Mesodermal cell (in vitro differentiated cells): ENCODE measurements at regions not wholly inside any gene's neighbourhood (a gene's known extent, or its start where the extent isn't known, plus 50 kb on each side); places are given as distances from the start of the nearest gene placed in this dataset.

Experiments
- H3K27ac ChIP-seq: 2 replicates; pipeline ENCODE4 v1.7.0; 2013; ENCODE audit warnings: mild to moderate bottlenecking, low read depth, low read length, moderate library complexity; ENCODE audit not compliant: severe bottlenecking
- H3K36me3 ChIP-seq: 2 replicates; pipeline ENCODE4 v1.7.1; 2013; ENCODE audit warnings: mild to moderate bottlenecking, low read length, moderate library complexity; ENCODE audit not compliant: control insufficient read depth, insufficient read depth
- H3K4me1 ChIP-seq: one replicate; pipeline ENCODE4 v1.7.1; 2013; ENCODE audit warnings: mild to moderate bottlenecking, low read length; ENCODE audit not compliant: insufficient read depth, control insufficient read depth, poor library complexity, severe bottlenecking
- H3K4me3 ChIP-seq: 2 replicates; pipeline ENCODE4 v1.7.0; 2013; ENCODE audit warnings: low read length, control low read depth, mild to moderate bottlenecking; ENCODE audit not compliant: insufficient read depth, poor library complexity, severe bottlenecking; ENCODE audit errors: extremely low read depth
- H3K9me3 ChIP-seq: 2 replicates; pipeline ENCODE4 v1.7.1; 2013; ENCODE audit warnings: mild to moderate bottlenecking, low read length, moderate library complexity; ENCODE audit not compliant: control insufficient read depth
- WGBS, 2 experiments: methylation state at CpG; one replicate each; pipeline ENCODE4 v1.1.5; 2013; ENCODE audit warnings: missing lambda C conversion rate in 2 of 2; ENCODE audit not compliant: insufficient coverage in 2 of 2; 5-methylcytosine and 5-hydroxymethylcytosine counted together

- Histone ChIP-seq H3K4me3 (no peak overlapping the region), H3K27ac (no peak overlapping the region), H3K36me3 (no peaks in the 10 kb centered on the region), H3K9me3 (peaks cover 15% of the 10 kb centered on the region), H3K4me1 (no peaks in the 10 kb centered on the region)
- WGBS, 2 experiments, result 100% methylated on average over 1 of the region's 1 CpG; no CpG with 5 or more reads in 1 of the 2 experiments
Observed at GRCh38 chr10:111338035-111338434, 261.2 kb downstream of the ADRA2A start.

- Histone ChIP-seq H3K4me3 (no peak overlapping the region), H3K9me3 (peaks cover 10% of the 10 kb centered on the region), H3K4me1 (no peaks in the 10 kb centered on the region), H3K36me3 (no peaks in the 10 kb centered on the region), H3K27ac (no peak overlapping the region)
- 88% methylated on average over 5 of the region's 5 CpGs; no CpG with 5 or more reads in 1 of the 2 experiments for WGBS, 2 experiments
Observed at GRCh38 chr10:111338805-111339204, 262.0 kb downstream of the ADRA2A start.

GRCh38 chr10:111344804-111345203 lies 268.0 kb downstream of the ADRA2A start:
- H3K4me1 ChIP-seq, result no peaks in the 10 kb centered on the region
- H3K9me3 ChIP-seq, result peaks cover 8% of the 10 kb centered on the region
- H3K4me3 ChIP-seq, result no peak overlapping the region
- 67% methylated on average over 1 of the region's 3 CpGs; no CpG with 5 or more reads in 1 of the 2 experiments for WGBS, 2 experiments
- H3K36me3 ChIP-seq, result no peaks in the 10 kb centered on the region
- no peak overlapping the region for H3K27ac ChIP-seq

- 88 to 96% methylated on average over 4 of the region's 6 CpGs for WGBS, 2 experiments
- H3K9me3 ChIP-seq, result no peaks in the 10 kb centered on the region
- H3K36me3 ChIP-seq, result no peaks in the 10 kb centered on the region
- H3K27ac ChIP-seq, result no peak overlapping the region
- no peaks in the 10 kb centered on the region for H3K4me1 ChIP-seq
- no peak overlapping the region for H3K4me3 ChIP-seq
Observed at GRCh38 chr10:111347386-111348013, 270.7 kb downstream of the ADRA2A start.

GRCh38 chr10:111348076-111348475 lies 271.2 kb downstream of the ADRA2A start:
- no peak overlapping the region for H3K27ac ChIP-seq
- no peaks in the 10 kb centered on the region for H3K4me1 ChIP-seq
- 86 to 93% methylated on average over 4 of the region's 4 CpGs for WGBS, 2 experiments
- H3K9me3 ChIP-seq, result no peaks in the 10 kb centered on the region
- no peaks in the 10 kb centered on the region for H3K36me3 ChIP-seq
- no peak overlapping the region for H3K4me3 ChIP-seq

GRCh38 chr10:111354859-111355258 lies 278.0 kb downstream of the ADRA2A start:
- H3K4me1 ChIP-seq, result no peaks in the 10 kb centered on the region
- no peak overlapping the region for H3K4me3 ChIP-seq
- no CpG with 5 or more reads among the region's 1 CpG for WGBS, 2 experiments
- no peaks in the 10 kb centered on the region for H3K36me3 ChIP-seq
- H3K27ac ChIP-seq, result no peak overlapping the region
- no peaks in the 10 kb centered on the region for H3K9me3 ChIP-seq

GRCh38 chr10:111356571-111356970 lies 279.7 kb downstream of the ADRA2A start:
- H3K4me1 ChIP-seq, result no peaks in the 10 kb centered on the region
- no peak overlapping the region for H3K4me3 ChIP-seq
- H3K9me3 ChIP-seq, result no peaks in the 10 kb centered on the region
- H3K27ac ChIP-seq, result no peak overlapping the region
- WGBS, 2 experiments, result 88% methylated on average over 1 to 2 of the region's 3 CpGs
- no peaks in the 10 kb centered on the region for H3K36me3 ChIP-seq

- 86% methylated on average over 1 of the region's 1 CpG; no CpG with 5 or more reads in 1 of the 2 experiments for WGBS, 2 experiments
Observed at GRCh38 chr10:111357859-111358258, 281.0 kb downstream of the ADRA2A start.

GRCh38 chr10:111360260-111360925 lies 283.6 kb downstream of the ADRA2A start:
- Histone ChIP-seq H3K36me3 (no peaks in the 10 kb centered on the region), H3K4me3 (no peak overlapping the region), H3K9me3 (no peaks in the 10 kb centered on the region), H3K27ac (no peak overlapping the region), H3K4me1 (no peaks in the 10 kb centered on the region)
- WGBS, 2 experiments, result 44 to 73% methylated on average over 3 to 4 of the region's 5 CpGs

More at GRCh38 chr10:111357859-111358258, 281.0 kb downstream of the ADRA2A start:
- Histone ChIP-seq H3K36me3 (no peaks in the 10 kb centered on the region), H3K4me1 (no peaks in the 10 kb centered on the region), H3K4me3 (no peak overlapping the region), H3K9me3 (no peaks in the 10 kb centered on the region), H3K27ac (no peak overlapping the region)

GRCh38 chr10:111367531-111367930 lies 290.7 kb downstream of the ADRA2A start:
- 94 to 100% methylated on average over 1 to 2 of the region's 2 CpGs for WGBS, 2 experiments
- H3K4me1 ChIP-seq, result no peaks in the 10 kb centered on the region
- H3K27ac ChIP-seq, result no peak overlapping the region
- no peak overlapping the region for H3K4me3 ChIP-seq
- H3K9me3 ChIP-seq, result no peaks in the 10 kb centered on the region
- no peaks in the 10 kb centered on the region for H3K36me3 ChIP-seq

- Histone ChIP-seq H3K4me1 (no peaks in the 10 kb centered on the region), H3K27ac (no peak overlapping the region), H3K9me3 (no peaks in the 10 kb centered on the region), H3K36me3 (no peaks in the 10 kb centered on the region), H3K4me3 (no peak overlapping the region)
- 36 to 37% methylated on average over 3 of the region's 3 CpGs for WGBS, 2 experiments
Observed at GRCh38 chr10:111370101-111370500, 293.3 kb downstream of the ADRA2A start.
